ENCODE measurements at regions not wholly inside any gene's neighbourhood (a gene's known extent, or its start where the extent isn't known, plus 50 kb on each side); places are given as distances from the start of the nearest gene placed in this dataset.

DNA sequence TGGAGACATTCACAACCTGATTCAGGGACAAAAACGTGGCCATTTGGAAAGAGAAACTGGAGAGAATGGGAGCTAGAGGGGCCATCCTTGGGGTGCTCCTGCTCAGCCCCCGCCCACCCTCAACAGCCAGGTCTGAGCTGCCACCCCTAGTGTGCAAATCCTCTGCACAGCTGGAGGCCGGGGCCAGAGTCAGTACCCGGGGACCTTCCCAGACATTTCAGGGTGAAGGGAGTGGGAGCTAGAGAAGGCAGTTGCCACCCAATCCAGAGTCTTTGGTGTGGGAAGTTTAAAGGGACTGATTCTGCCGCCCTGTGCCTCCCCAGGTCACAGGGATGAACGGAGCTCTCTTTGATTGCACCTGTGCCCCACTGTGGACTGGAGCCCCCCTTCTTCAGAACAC is 397.4 kb downstream of the MATN1 start:
- TF ChIP-seq POLR2AphosphoS5 (IDR thresholded peaks at IDR 0.05; ENCODE audit: low read depth, low read length) (no peak), POLR2A (IDR thresholded peaks at IDR 0.05; ENCODE audit: low read depth, low read length) (no peak)
